ENCODE measurements at regions not wholly inside any gene's neighbourhood (a gene's known extent, or its start where the extent isn't known, plus 50 kb on each side); places are given as distances from the start of the nearest gene placed in this dataset.

- intact Hi-C loops (cut with DNase I): no loop called here
- Histone ChIP-seq H3K27me3 (no peaks in the 10 kb centered on the region), H3K36me3 (no peaks in the 10 kb centered on the region), H3K9me3 (no peaks in the 10 kb centered on the region), H3K27ac (no peak overlapping the region), H3K4me3 (replicated peaks in 1 of 3) (no peak overlapping the region), H3K4me1 (no peaks in the 10 kb centered on the region)
- 89 to 90% methylated on average over 15 to 17 of the region's 17 CpGs for WGBS, 2 donors
- no peak for DNase-seq
- TF ChIP-seq, protein P1, sequence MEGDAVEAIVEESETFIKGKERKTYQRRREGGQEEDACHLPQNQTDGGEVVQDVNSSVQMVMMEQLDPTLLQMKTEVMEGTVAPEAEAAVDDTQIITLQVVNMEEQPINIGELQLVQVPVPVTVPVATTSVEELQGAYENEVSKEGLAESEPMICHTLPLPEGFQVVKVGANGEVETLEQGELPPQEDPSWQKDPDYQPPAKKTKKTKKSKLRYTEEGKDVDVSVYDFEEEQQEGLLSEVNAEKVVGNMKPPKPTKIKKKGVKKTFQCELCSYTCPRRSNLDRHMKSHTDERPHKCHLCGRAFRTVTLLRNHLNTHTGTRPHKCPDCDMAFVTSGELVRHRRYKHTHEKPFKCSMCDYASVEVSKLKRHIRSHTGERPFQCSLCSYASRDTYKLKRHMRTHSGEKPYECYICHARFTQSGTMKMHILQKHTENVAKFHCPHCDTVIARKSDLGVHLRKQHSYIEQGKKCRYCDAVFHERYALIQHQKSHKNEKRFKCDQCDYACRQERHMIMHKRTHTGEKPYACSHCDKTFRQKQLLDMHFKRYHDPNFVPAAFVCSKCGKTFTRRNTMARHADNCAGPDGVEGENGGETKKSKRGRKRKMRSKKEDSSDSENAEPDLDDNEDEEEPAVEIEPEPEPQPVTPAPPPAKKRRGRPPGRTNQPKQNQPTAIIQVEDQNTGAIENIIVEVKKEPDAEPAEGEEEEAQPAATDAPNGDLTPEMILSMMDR (IDR thresholded peaks at IDR 0.05): no peak
- no peak for TF ChIP-seq POLR2A (IDR thresholded peaks at IDR 0.05)
Measured at GRCh38 chr10:131517781-131518180, 206.3 kb upstream of the TCERG1L start.

DNA sequence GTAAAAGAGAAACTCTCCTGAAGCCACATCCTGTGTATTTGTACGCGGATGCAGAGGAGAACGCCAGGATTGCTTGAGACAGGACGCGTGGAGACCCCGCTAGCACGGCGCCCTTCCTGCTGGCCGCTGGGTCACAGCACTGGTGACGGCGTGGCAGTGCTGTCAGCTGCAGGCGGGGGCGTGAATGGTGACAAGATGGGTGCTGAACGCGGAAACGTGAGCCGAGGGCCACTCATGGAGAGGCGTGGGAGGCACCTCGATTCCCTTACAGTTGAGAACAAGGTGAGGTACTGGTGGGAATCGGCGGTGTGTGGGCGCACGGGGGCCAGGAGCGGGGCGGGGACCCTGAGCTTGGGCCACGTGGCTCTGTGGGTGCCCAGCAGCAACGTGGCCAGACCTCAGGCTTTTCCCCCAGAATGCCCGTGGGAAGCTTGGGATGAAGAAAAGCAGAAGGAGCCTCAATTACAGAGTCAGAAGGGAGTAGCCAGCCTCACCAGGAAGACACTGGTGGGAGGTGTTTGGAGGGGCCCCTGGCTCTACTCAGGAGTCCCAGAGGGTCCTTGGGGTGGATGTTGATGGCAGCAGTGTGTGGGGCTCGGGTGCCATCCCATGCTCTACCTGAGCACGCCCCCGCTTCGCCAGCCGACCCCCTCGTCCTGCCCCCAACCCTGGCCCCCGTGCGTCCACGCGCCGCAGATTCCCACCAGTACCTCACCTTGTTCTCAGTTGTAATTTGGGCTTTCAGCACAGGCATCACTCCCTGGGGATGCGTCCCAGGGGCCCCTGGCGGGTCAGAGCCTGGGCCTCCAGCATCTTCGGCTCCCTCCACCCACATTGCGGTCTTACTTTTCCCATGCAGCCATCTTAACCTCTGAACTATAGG, 208.4 kb upstream of the TCERG1L start:
- Histone ChIP-seq H3K36me3 (no peaks in the 10 kb centered on the region), H3K9me3 (no peaks in the 10 kb centered on the region), H3K4me1 (no peaks in the 10 kb centered on the region), H3K27me3 (no peaks in the 10 kb centered on the region), H3K27ac (no peak overlapping the region), H3K4me3 (replicated peaks in 1 of 3) (no peak overlapping the region)
- DNase-seq: no peak
- intact Hi-C loops (cut with DNase I): no loop called here
- TF ChIP-seq POLR2A (IDR thresholded peaks at IDR 0.05): no peak
- TF ChIP-seq, protein P1 (IDR thresholded peaks at IDR 0.05): no peak
- 85 to 89% methylated on average over 43 of the region's 43 CpGs for WGBS, 2 donors

DNA sequence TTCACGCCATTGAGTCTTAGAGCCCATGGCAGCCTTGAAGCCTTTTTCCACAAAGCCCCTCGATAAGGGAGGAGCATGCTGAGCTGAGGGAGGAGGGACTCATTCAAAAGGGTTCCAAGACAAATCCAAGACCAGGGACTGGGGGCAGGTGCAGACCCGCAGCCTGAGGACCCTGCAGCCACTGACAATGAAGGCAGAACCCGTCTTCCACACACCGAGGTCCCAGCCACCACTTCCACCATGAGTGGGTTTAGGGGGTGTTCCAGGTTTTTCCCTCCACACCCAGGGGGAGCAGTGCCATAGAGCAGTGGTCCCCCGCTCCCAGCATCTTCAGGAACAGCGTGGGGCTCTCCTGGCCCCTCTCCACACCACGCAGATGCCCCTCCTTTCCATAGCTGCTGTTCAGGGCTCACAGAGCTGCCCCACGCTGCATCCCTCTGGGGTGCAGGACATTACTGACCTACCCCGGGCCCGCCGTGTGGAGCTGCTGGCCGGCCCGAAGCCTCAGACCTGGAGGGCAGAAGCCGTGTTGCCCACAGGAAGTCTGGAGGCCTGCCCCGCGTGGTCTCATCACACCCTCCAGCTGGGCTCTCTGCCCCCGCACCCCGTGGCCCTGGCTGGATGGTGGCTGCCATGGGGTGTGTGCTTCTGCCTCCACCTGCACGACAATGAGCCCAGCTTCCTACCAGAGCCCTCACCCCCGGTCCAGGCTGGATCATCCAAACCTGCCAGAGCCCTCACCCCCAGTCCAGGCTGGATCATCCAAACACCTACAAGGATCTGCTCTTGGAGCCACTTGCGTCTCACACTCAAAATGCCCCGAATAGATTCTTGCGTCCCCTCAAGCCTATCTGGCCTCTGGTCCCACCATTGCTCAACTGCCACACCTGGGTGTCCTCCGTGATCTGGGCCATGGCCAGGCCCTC, 220.0 kb upstream of the TCERG1L start:
- 92 to 93% methylated on average over 14 to 19 of the region's 25 CpGs for WGBS, 2 donors
- no peak for TF ChIP-seq POLR2A (IDR thresholded peaks at IDR 0.05)
- TF ChIP-seq, protein P1 (IDR thresholded peaks at IDR 0.05): no peak

DNA sequence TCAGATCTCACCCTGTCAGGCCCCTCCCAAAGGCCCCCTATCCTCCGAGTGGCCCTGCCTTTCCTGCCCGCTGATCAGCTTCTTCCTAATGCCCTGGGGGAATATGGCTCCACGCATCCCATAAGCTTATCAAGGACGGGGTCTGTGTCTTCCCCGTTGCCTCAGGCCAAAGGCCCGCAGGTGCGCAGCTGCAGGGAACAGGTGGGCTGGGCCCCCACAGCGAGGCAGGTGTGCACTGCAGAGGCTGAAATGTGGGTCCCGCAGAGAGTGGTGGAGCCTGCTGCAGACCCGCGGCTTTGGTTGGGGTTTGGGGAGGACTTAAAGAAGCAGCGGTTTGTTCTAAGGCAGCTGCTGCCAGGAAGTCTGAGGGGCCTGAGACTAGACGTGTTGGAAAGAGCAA, 220.8 kb upstream of the TCERG1L start:
- Histone ChIP-seq H3K36me3 (no peaks in the 10 kb centered on the region), H3K27ac (no peak overlapping the region), H3K4me3 (replicated peaks in 1 of 3) (no peak overlapping the region), H3K4me1 (no peaks in the 10 kb centered on the region), H3K27me3 (no peaks in the 10 kb centered on the region), H3K9me3 (no peaks in the 10 kb centered on the region)
- no peak for TF ChIP-seq POLR2A (IDR thresholded peaks at IDR 0.05)
- TF ChIP-seq, protein P1 (IDR thresholded peaks at IDR 0.05): no peak
- 83 to 85% methylated on average over 7 to 13 of the region's 13 CpGs for WGBS, 2 donors
- DNase-seq: no peak
- intact Hi-C loops (cut with DNase I): no loop called here

More for the DNA sequence above, 220.0 kb upstream of the TCERG1L start:
- H3K9me3 ChIP-seq: no peaks in the 10 kb centered on the region
- intact Hi-C loops (cut with DNase I): no loop called here
- H3K4me1 ChIP-seq: no peaks in the 10 kb centered on the region
- no peak overlapping the region for H3K4me3 ChIP-seq (replicated peaks in 1 of 3)
- no peaks in the 10 kb centered on the region for H3K27me3 ChIP-seq
- no peak for DNase-seq
- no peak overlapping the region for H3K27ac ChIP-seq
- no peaks in the 10 kb centered on the region for H3K36me3 ChIP-seq

All from thyroid gland (tissue), 4 donors.